HL-60 (cell line): ENCODE measurements at regions not wholly inside any gene's neighbourhood (a gene's known extent, or its start where the extent isn't known, plus 50 kb on each side); places are given as distances from the start of the nearest gene placed in this dataset.

Experiments used
- DNase-seq, 2 experiments: peaks; one replicate each; pipeline ENCODE4 v3.0.0-alpha.2; 2010 to 2020; ENCODE audit warnings: low read depth in 1 of 2, low spot score in 1 of 2
- H3K27ac ChIP-seq: fragments of 250-450 bp; sonication (Bioruptor Pico); replicated peaks from 2 replicates; pipeline ENCODE4 v1.5.1; 2020; ENCODE audit warnings: mild to moderate bottlenecking, moderate library complexity
- H3K27me3 ChIP-seq: fragments of 250-450 bp; sonication (Bioruptor Pico); 2 replicates; pipeline ENCODE4 v1.5.1; 2021; ENCODE audit warnings: mild to moderate bottlenecking, moderate library complexity; ENCODE audit not compliant: insufficient read depth, poor library complexity, severe bottlenecking
- H3K4me3 ChIP-seq: replicated peaks from 2 replicates; pipeline ENCODE4 v1.5.1; 2011; ENCODE audit warnings: mild to moderate bottlenecking, control low read depth, low read length; ENCODE audit not compliant: insufficient read depth
- CTCF ChIP-seq: IDR thresholded peaks from one replicate; pipeline ENCODE4 v1.5.1; 2011; ENCODE audit warnings: low read length, control low read depth, inconsistent platforms; ENCODE audit not compliant: insufficient read depth
- GABPA ChIP-seq: IDR thresholded peaks from 2 replicates; pipeline ENCODE4 v1.6.1; 2012; ENCODE audit warnings: low read depth
- POLR2AphosphoS5 ChIP-seq: IDR thresholded peaks from 2 replicates; pipeline ENCODE4 v1.6.1; 2012; ENCODE audit warnings: low read depth
- REST ChIP-seq: IDR thresholded peaks from 2 replicates; pipeline ENCODE4 v1.6.1; 2012; ENCODE audit warnings: low read depth; ENCODE audit not compliant: insufficient replicate concordance
- SPI1 ChIP-seq: IDR thresholded peaks from 2 replicates; pipeline ENCODE4 v1.6.1; 2012; ENCODE audit warnings: low read depth, mild to moderate bottlenecking, borderline replicate concordance

- Histone ChIP-seq H3K27ac (no peak overlapping the region), H3K27me3 (no peaks in the 10 kb centered on the region), H3K4me3 (no peak overlapping the region)
- DNase-seq: no peak
- TF ChIP-seq POLR2AphosphoS5 (no peak), SPI1 (no peak), GABPA (no peak), CTCF (no peak), REST (no peak)
Observed at GRCh38 chr6:124887872-124888580, 74.2 kb upstream of the RNF217 start.

- no peaks in the 10 kb centered on the region for H3K27me3 ChIP-seq
- H3K27ac ChIP-seq: no peak overlapping the region
- H3K4me3 ChIP-seq: no peak overlapping the region
- DNase-seq: no peak
- TF ChIP-seq SPI1: no peak
Observed at GRCh38 chr6:124888581-124889371, 73.5 kb upstream of the RNF217 start.

GRCh38 chr6:124901084-124901483 lies 61.2 kb upstream of the RNF217 start:
- H3K27ac ChIP-seq: no peak overlapping the region
- no peak overlapping the region for H3K4me3 ChIP-seq
- DNase-seq: no peak
- no peak for TF ChIP-seq GABPA
- TF ChIP-seq SPI1: no peak
- no peak for TF ChIP-seq POLR2AphosphoS5
- TF ChIP-seq REST: no peak
- no peaks in the 10 kb centered on the region for H3K27me3 ChIP-seq

- no peak overlapping the region for H3K27ac ChIP-seq
- DNase-seq: no peak
- H3K27me3 ChIP-seq: no peaks in the 10 kb centered on the region
- TF ChIP-seq GABPA (no peak), CTCF (no peak)
- H3K4me3 ChIP-seq: no peak overlapping the region
Observed at GRCh38 chr6:124903797-124904196, 58.4 kb upstream of the RNF217 start.
